ENCODE measurements at regions not wholly inside any gene's neighbourhood (a gene's known extent, or its start where the extent isn't known, plus 50 kb on each side); places are given as distances from the start of the nearest gene placed in this dataset.

- ChIA-PET POLR2A (no interaction called here), CTCF (interaction anchor here (1.6 kb wide), 1 partner anchor 8 kb away, joined by 4 read pairs; no protein-coding TSS in a partner anchor)
- no peaks in the 10 kb centered on the region for H3K36me3 ChIP-seq (replicated peaks in 1 of 2; ENCODE audit: control insufficient read depth in 1 of 2, insufficient read depth in 2 of 2, low read length in 1 of 2)
- no peaks in the 10 kb centered on the region for H3K4me1 ChIP-seq (ENCODE audit: control insufficient read depth in 1 of 2, insufficient read depth in 2 of 2, low read depth in 1 of 2, low read length in 1 of 2)
- H3K9me2 ChIP-seq, result no peaks in the 10 kb centered on the region
- H3F3A ChIP-seq (replicated peaks; ENCODE audit: insufficient read depth), result no peaks in the 10 kb centered on the region
- H3K79me2 ChIP-seq (ENCODE audit: insufficient read depth), result no peaks in the 10 kb centered on the region
- no peaks in the 10 kb centered on the region for H4K20me1 ChIP-seq (ENCODE audit: insufficient read depth)
- DNase-seq, result no peak
- no peak overlapping the region for H3K4me2 ChIP-seq
- no peaks in the 10 kb centered on the region for H3K9me3 ChIP-seq
- no peak overlapping the region for H3K27ac ChIP-seq (ENCODE audit: low read depth in 2 of 2, low read length in 1 of 2)
- H3K9ac ChIP-seq, result no peak overlapping the region
- no peak overlapping the region for H3K4me3 ChIP-seq (ENCODE audit: low read depth in 2 of 2, low read length in 1 of 2)
- WGBS (ENCODE audit: low lambda C conversion rate), result 42% methylated on average over 2 of the region's 2 CpGs
- no peak overlapping the region for H2AFZ ChIP-seq (ENCODE audit: low read depth)
- no peak for TF ChIP-seq ELF1 (IDR thresholded peaks at IDR 0.05)
- TF ChIP-seq TAF1 (IDR thresholded peaks at IDR 0.05; ENCODE audit: borderline replicate concordance, low read depth, low read length), result no peak
- no peak for TF ChIP-seq FOSL2 (IDR thresholded peaks at IDR 0.05; ENCODE audit: borderline replicate concordance, low read depth)
- TF ChIP-seq GABPA (IDR thresholded peaks at IDR 0.05; ENCODE audit: low read depth), result no peak
- TF ChIP-seq RCOR1 (IDR thresholded peaks at IDR 0.05; ENCODE audit: low read length), result no peak
- no peak for TF ChIP-seq FOXM1 (IDR thresholded peaks at IDR 0.05; ENCODE audit: low read depth)
- no peak for TF ChIP-seq YY1 (IDR thresholded peaks at IDR 0.05; ENCODE audit: low read depth)
- TF ChIP-seq RXRA (IDR thresholded peaks at IDR 0.05; ENCODE audit: borderline replicate concordance, low read depth), result no peak
- TF ChIP-seq FOXJ3 (CRISPR knock-in tag; IDR thresholded peaks at IDR 0.05), result no peak
- TF ChIP-seq CHD2 (IDR thresholded peaks at IDR 0.05; ENCODE audit: low read length, partially characterized antibody), result no peak
- TF ChIP-seq TCF12 (IDR thresholded peaks at IDR 0.05), result no peak
- TF ChIP-seq MEF2A (IDR thresholded peaks at IDR 0.05; ENCODE audit: borderline replicate concordance, low read depth), result no peak
- no peak for TF ChIP-seq REST (IDR thresholded peaks at IDR 0.05; ENCODE audit: low read depth, low read length)
- TF ChIP-seq MAX (IDR thresholded peaks at IDR 0.05; ENCODE audit: low read depth), result no peak
- TF ChIP-seq, protein P1, sequence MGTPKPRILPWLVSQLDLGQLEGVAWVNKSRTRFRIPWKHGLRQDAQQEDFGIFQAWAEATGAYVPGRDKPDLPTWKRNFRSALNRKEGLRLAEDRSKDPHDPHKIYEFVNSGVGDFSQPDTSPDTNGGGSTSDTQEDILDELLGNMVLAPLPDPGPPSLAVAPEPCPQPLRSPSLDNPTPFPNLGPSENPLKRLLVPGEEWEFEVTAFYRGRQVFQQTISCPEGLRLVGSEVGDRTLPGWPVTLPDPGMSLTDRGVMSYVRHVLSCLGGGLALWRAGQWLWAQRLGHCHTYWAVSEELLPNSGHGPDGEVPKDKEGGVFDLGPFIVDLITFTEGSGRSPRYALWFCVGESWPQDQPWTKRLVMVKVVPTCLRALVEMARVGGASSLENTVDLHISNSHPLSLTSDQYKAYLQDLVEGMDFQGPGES (IDR thresholded peaks at IDR 0.05; ENCODE audit: low read depth, low read length), result no peak
- TF ChIP-seq TEAD4 (IDR thresholded peaks at IDR 0.05; ENCODE audit: borderline replicate concordance, insufficient read depth), result no peak
- no peak for TF ChIP-seq SMC3 (IDR thresholded peaks at IDR 0.05; ENCODE audit: low read depth, low read length)
- no peaks in the 10 kb centered on the region for H3K27me3 ChIP-seq (ENCODE audit: insufficient read depth)
Measured at GRCh38 chr18:1495387-1495786, 590.7 kb downstream of the ADCYAP1 start.

Data from SK-N-SH (cell line).